LNCaP clone FGC (cell line): ENCODE measurements at regions not wholly inside any gene's neighbourhood (a gene's known extent, or its start where the extent isn't known, plus 50 kb on each side); places are given as distances from the start of the nearest gene placed in this dataset.

ENCODE experiments used
- DNase-seq: peaks from one replicate; pipeline ENCODE4 v3.0.0-alpha.2; 2011; ENCODE audit warnings: low read depth
- H3K4me3 ChIP-seq: 2 replicates; pipeline ENCODE4 v1.5.1; 2011; ENCODE audit warnings: mild to moderate bottlenecking, low read depth, low read length, control low read depth
- TF ChIP-seq, protein P1 (sequence below): IDR thresholded peaks from 2 replicates; pipeline ENCODE4 v1.5.1; 2012; ENCODE audit warnings: mild to moderate bottlenecking; ENCODE audit not compliant: control insufficient read depth, insufficient read depth; ENCODE audit errors: extremely low read depth

DNA sequence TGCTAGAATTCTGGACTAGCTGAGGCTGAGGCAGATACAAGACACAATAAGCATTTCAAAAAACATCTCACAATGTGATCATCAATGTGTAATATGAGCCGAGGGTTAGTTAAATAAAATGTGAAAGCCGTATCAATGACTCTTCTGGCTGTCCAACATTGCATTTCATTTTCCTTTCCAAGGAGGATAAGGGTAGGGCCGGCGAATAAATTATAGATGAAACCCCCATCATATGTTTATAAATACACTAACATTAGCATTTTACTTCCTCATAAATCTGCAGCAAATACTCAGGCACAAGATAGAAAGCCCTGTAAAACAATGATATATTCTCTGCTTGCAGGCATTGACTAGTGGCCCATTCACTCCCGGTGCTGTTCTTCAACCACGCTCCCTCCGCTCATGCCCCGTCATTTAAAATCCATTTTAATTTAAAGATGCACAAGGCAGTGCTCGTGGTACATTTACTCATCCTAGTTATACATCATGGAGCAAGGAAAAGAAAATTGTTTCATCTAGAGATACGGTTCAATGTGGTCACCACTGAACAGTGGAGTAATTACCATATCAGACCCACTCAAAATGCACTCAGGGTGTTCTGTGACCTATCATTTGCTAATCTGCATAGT, 59.9 kb upstream of the RCN1 start:
- no peak for DNase-seq
- H3K4me3 ChIP-seq = no peak overlapping the region
- TF ChIP-seq, protein P1, sequence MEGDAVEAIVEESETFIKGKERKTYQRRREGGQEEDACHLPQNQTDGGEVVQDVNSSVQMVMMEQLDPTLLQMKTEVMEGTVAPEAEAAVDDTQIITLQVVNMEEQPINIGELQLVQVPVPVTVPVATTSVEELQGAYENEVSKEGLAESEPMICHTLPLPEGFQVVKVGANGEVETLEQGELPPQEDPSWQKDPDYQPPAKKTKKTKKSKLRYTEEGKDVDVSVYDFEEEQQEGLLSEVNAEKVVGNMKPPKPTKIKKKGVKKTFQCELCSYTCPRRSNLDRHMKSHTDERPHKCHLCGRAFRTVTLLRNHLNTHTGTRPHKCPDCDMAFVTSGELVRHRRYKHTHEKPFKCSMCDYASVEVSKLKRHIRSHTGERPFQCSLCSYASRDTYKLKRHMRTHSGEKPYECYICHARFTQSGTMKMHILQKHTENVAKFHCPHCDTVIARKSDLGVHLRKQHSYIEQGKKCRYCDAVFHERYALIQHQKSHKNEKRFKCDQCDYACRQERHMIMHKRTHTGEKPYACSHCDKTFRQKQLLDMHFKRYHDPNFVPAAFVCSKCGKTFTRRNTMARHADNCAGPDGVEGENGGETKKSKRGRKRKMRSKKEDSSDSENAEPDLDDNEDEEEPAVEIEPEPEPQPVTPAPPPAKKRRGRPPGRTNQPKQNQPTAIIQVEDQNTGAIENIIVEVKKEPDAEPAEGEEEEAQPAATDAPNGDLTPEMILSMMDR = no peak

DNA sequence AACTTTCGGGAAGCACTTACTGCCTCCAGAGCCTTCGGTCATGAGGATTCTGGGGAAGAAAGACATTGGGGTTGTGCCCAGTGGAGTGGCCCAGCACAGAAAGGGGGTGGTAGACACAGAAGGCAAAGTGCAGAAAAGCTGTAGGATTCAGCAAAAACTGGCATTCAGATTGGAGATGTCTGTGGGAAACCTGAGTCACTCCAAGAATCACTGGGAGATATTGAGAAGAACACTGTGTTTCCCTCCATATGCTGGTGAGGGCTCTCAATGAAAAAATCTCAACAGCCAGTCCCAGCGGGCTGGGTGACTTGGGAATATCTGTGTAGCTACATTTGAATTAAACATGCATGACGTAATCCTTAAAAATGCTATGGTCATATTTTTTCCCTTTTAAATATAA, 61.2 kb upstream of the RCN1 start:
- TF ChIP-seq, protein P1 = no peak
- no peak for DNase-seq
- H3K4me3 ChIP-seq = no peak overlapping the region

GRCh38 chr11:32028201-32028600, 62.7 kb upstream of the RCN1 start:
- H3K4me3 ChIP-seq = no peak overlapping the region
- DNase-seq = no peak
- TF ChIP-seq, protein P1 = no peak

DNA sequence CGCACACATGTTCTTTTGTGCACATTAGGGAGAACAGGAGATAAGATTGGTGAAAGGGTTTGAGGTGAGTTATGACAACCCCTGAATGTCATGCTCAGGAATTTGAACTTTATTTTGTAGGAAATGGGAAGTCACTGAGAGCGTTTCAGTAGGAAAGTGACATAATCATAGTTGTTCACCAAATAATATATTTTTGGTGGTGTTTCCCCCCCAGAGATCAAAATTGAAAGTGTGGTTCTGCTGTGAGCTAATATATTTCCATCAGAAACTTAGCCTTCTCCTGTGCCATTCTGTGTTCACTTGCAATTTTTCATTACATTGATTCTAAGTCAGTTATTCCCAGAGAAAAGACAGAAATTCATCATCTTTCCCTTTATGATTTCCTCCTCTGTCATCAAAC, 64.1 kb upstream of the RCN1 start:
- TF ChIP-seq, protein P1 = no peak
- DNase-seq = no peak
- H3K4me3 ChIP-seq = no peak overlapping the region

- TF ChIP-seq, protein P1 = no peak
- H3K4me3 ChIP-seq = no peak overlapping the region
- no peak for DNase-seq
These were observed 65.9 kb upstream of the RCN1 start for GRCh38 chr11:32024948-32025347.

- no peak overlapping the region for H3K4me3 ChIP-seq
- DNase-seq = no peak
- TF ChIP-seq, protein P1 = no peak
These were observed 67.2 kb upstream of the RCN1 start for GRCh38 chr11:32023370-32024305.
